ENCODE measurements at regions not wholly inside any gene's neighbourhood (a gene's known extent, or its start where the extent isn't known, plus 50 kb on each side); places are given as distances from the start of the nearest gene placed in this dataset.

DNA sequence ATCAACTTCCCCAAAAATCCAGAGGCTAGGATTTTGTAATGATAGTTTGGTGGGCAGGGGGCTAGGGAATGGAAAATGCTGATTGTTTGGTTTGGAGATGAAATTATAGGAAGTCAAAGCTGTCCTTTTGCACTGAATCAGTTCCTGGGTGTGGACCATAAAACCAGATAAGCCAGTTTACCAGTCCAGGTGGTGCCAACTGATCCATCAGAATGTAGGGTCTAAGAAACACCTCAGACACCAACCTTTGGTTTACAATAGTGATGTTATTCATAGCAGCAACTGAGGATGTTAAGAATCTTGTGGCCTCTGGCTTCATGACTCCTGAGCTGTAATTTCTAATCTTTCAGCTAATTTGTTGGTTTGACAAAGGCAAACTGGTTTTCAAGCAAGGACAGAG, 496.6 kb upstream of the EPHA7 start:
- Histone ChIP-seq H3K27ac (no peak overlapping the region), H3K36me3 (no peaks in the 10 kb centered on the region), H3K27me3 (replicated peaks in 1 of 7) (no peaks in the 10 kb centered on the region), H3K9me3 (peaks cover 0 to 5% (median 0%) of the 10 kb centered on the region in 8 donors), H3K4me1 (no peaks in the 10 kb centered on the region), H3K4me3 (no peak overlapping the region)
- no peak for DNase-seq
- intact Hi-C loops (cut with DNase I; ENCODE audit: low total_unique reads) = no loop called here
- TF ChIP-seq POLR2A (IDR thresholded peaks at IDR 0.05) (no peak), POLR2AphosphoS5 (IDR thresholded peaks at IDR 0.05) (no peak)
- TF ChIP-seq, protein P1, sequence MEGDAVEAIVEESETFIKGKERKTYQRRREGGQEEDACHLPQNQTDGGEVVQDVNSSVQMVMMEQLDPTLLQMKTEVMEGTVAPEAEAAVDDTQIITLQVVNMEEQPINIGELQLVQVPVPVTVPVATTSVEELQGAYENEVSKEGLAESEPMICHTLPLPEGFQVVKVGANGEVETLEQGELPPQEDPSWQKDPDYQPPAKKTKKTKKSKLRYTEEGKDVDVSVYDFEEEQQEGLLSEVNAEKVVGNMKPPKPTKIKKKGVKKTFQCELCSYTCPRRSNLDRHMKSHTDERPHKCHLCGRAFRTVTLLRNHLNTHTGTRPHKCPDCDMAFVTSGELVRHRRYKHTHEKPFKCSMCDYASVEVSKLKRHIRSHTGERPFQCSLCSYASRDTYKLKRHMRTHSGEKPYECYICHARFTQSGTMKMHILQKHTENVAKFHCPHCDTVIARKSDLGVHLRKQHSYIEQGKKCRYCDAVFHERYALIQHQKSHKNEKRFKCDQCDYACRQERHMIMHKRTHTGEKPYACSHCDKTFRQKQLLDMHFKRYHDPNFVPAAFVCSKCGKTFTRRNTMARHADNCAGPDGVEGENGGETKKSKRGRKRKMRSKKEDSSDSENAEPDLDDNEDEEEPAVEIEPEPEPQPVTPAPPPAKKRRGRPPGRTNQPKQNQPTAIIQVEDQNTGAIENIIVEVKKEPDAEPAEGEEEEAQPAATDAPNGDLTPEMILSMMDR (IDR thresholded peaks at IDR 0.05 in 8 of 11, conservative IDR thresholded peaks at IDR 0.05 in 3 of 11) = no peak

DNA sequence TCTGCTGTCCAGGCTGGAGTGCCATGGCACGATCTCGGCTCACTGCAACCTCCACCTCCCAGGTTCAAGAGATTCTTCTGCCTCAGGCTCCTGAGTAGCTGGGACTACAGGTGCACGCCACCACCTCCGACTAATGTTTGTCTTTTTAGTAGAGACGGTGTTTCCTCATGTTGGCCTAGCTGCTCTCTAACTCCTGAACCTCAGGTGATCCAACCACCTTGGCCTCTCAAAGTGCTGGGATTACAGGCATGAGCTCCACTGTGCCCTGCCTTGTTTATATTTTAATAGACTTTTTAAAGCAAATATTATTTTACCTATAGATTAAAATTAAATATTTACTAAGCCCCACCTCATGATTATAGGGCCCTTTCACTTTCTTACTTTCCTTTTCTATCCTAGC, 483.2 kb upstream of the EPHA7 start:
- Histone ChIP-seq H3K36me3 (no peaks in the 10 kb centered on the region), H3K9me3 (peaks cover 0 to 13% (median 0%) of the 10 kb centered on the region in 8 donors), H3K4me1 (no peaks in the 10 kb centered on the region), H3K27me3 (replicated peaks in 1 of 7) (no peaks in the 10 kb centered on the region), H3K4me3 (no peak overlapping the region), H3K27ac (no peak overlapping the region)
- no peak for TF ChIP-seq POLR2A (IDR thresholded peaks at IDR 0.05)
- no peak for TF ChIP-seq POLR2AphosphoS5 (IDR thresholded peaks at IDR 0.05)
- TF ChIP-seq, protein P1 (IDR thresholded peaks at IDR 0.05 in 8 of 11, conservative IDR thresholded peaks at IDR 0.05 in 3 of 11) = no peak
- DNase-seq = no peak
- intact Hi-C loops (cut with DNase I; ENCODE audit: low total_unique reads) = no loop called here
- whole genome bisulfite sequencing, 5 donors = 85 to 98% (median 93%) methylated on average over 5 of the region's 5 CpGs

DNA sequence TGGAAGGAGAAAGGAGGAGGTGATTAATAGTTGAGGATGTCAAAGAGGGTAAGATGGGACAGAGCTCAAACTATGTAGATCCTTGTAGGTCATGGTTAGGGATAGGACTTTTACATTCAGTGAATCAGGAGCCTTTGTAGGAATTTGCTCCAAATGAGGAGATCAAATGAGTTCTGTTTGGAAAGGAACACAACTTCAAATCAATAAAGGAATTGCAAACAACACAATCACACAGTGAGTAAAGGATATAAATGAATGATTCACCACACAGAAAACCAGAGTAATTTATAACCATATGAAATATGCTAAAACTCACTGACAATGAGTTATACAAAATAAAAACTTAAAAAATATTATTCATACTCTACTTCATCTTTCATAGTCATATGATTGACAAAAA, 480.8 kb upstream of the EPHA7 start:
- H3K4me3 ChIP-seq = no peak overlapping the region
- TF ChIP-seq, protein P1 (IDR thresholded peaks at IDR 0.05 in 8 of 11, conservative IDR thresholded peaks at IDR 0.05 in 3 of 11) = no peak
- TF ChIP-seq POLR2A (IDR thresholded peaks at IDR 0.05) (no peak), POLR2AphosphoS5 (IDR thresholded peaks at IDR 0.05) (no peak)
- H3K9me3 ChIP-seq = peaks cover 0 to 4% (median 0%) of the 10 kb centered on the region in 8 donors
- H3K36me3 ChIP-seq = no peaks in the 10 kb centered on the region
- DNase-seq = no peak
- intact Hi-C loops (cut with DNase I; ENCODE audit: low total_unique reads) = no loop called here
- H3K4me1 ChIP-seq = no peaks in the 10 kb centered on the region
- H3K27me3 ChIP-seq (replicated peaks in 1 of 7) = no peaks in the 10 kb centered on the region
- no peak overlapping the region for H3K27ac ChIP-seq

DNA sequence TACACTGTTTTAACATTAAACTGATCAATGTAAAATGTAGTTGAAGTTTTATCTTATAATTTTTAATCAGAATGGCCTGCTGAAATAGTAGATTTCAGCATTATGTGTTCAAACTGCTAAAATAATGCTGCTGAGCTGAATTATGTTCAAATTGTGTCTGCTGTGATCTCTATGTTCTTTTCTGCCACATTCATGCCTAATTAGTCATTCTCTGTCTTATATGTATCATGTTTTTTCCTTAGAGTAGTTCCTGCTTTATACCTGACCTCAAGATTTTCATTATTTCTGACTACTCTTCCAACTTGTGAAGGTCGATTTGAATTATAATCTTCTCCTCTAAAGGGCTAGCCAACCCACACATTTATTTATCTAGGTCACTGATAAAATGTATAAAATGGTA, 476.7 kb upstream of the EPHA7 start:
- TF ChIP-seq POLR2A (IDR thresholded peaks at IDR 0.05) (no peak), POLR2AphosphoS5 (IDR thresholded peaks at IDR 0.05) (no peak)
- TF ChIP-seq, protein P1 (IDR thresholded peaks at IDR 0.05 in 8 of 11, conservative IDR thresholded peaks at IDR 0.05 in 3 of 11) = no peak
- H3K9me3 ChIP-seq = no peaks in the 10 kb centered on the region
- 45 to 69% (median 65%) methylated on average over 1 of the region's 1 CpG for WGBS, 5 donors
- no peak for DNase-seq
- no peaks in the 10 kb centered on the region for H3K4me1 ChIP-seq
- no peaks in the 10 kb centered on the region for H3K27me3 ChIP-seq (replicated peaks in 1 of 7)
- H3K36me3 ChIP-seq = no peaks in the 10 kb centered on the region
- no peak overlapping the region for H3K27ac ChIP-seq
- intact Hi-C loops (cut with DNase I; ENCODE audit: low total_unique reads) = no loop called here
- H3K4me3 ChIP-seq = no peak overlapping the region
